Neural progenitor cell (in vitro differentiated cells): ENCODE measurements at regions not wholly inside any gene's neighbourhood (a gene's known extent, or its start where the extent isn't known, plus 50 kb on each side); places are given as distances from the start of the nearest gene placed in this dataset.

Experiments
- DNase-seq: peaks from one replicate; pipeline ENCODE4 v3.0.0-alpha.2; 2016; ENCODE audit warnings: low spot score
- H2AFZ ChIP-seq: fragments of 200-600 bp; sonication (generic); replicated peaks from 2 replicates; pipeline ENCODE4 v1.6.1; 2016; ENCODE audit warnings: antibody characterized with exemption
- H3F3A ChIP-seq: fragments of 200-600 bp; sonication (generic); 2 replicates; pipeline ENCODE4 v1.6.1; 2016; ENCODE audit warnings: antibody characterized with exemption, low read depth
- H3K27ac ChIP-seq: fragments of 200-600 bp; sonication (generic); 2 replicates; pipeline ENCODE4 v1.5.1; 2016; ENCODE audit warnings: mild to moderate bottlenecking
- H3K27me3 ChIP-seq: fragments of 200-600 bp; sonication (generic); 2 replicates; pipeline ENCODE4 v1.6.1; 2016; ENCODE audit warnings: mild to moderate bottlenecking, moderate library complexity
- H3K36me3 ChIP-seq: fragments of 200-600 bp; sonication (generic); 2 replicates; pipeline ENCODE4 v1.5.1; 2016
- H3K4me1 ChIP-seq: fragments of 200-600 bp; sonication (generic); 2 replicates; pipeline ENCODE4 v1.6.1; 2016; ENCODE audit warnings: mixed run types
- H3K4me2 ChIP-seq: fragments of 200-600 bp; sonication (generic); 2 replicates; pipeline ENCODE4 v1.6.1; 2016
- H3K4me3 ChIP-seq: fragments of 200-600 bp; sonication (generic); 2 replicates; pipeline ENCODE4 v1.5.1; 2016
- H3K79me2 ChIP-seq: fragments of 200-600 bp; sonication (generic); 2 replicates; pipeline ENCODE4 v1.6.1; 2016; ENCODE audit warnings: low read depth
- H3K9ac ChIP-seq: fragments of 200-600 bp; sonication (generic); 2 replicates; pipeline ENCODE4 v1.6.1; 2016
- H3K9me3 ChIP-seq: fragments of 200-600 bp; sonication (generic); 2 replicates; pipeline ENCODE4 v1.5.1; 2016; ENCODE audit warnings: low read depth
- H4K20me1 ChIP-seq: fragments of 200-600 bp; sonication (generic); 2 replicates; pipeline ENCODE4 v1.6.1; 2016; ENCODE audit warnings: low read depth
- H3K27ac Mint-ChIP-seq: 3 replicates; pipeline ENCODE4 v1.8.0; 2021; ENCODE audit warnings: mixed read lengths
- H3K27me3 Mint-ChIP-seq: 2 replicates; pipeline ENCODE4 v1.8.0; 2022; ENCODE audit warnings: low read depth, mild to moderate bottlenecking, inconsistent platforms, moderate library complexity, mixed read lengths; ENCODE audit not compliant: insufficient read depth
- H3K36me3 Mint-ChIP-seq: 3 replicates; pipeline ENCODE4 v1.8.0; 2021; ENCODE audit warnings: mixed read lengths
- H3K4me1 Mint-ChIP-seq: 3 replicates; pipeline ENCODE4 v1.8.0; 2021; ENCODE audit warnings: mixed read lengths
- H3K4me3 Mint-ChIP-seq: 3 replicates; pipeline ENCODE4 v1.8.0; 2021; ENCODE audit warnings: mild to moderate bottlenecking, moderate library complexity, mixed read lengths
- H3K9me3 Mint-ChIP-seq: 3 replicates; pipeline ENCODE4 v1.8.0; 2020; ENCODE audit warnings: mixed read lengths
- EZH2 ChIP-seq: fragments of 200-600 bp; sonication (generic); IDR thresholded peaks from 2 replicates; pipeline ENCODE4 v1.6.1; 2017; ENCODE audit warnings: antibody characterized with exemption, mild to moderate bottlenecking, moderate library complexity
- EZH2phosphoT487 ChIP-seq: fragments of 200-600 bp; sonication (generic); IDR thresholded peaks from 2 replicates; pipeline ENCODE4 v1.6.1; 2017; ENCODE audit warnings: antibody characterized with exemption
- TF ChIP-seq, protein P1 (sequence below): fragments of 200-600 bp; sonication (generic); IDR thresholded peaks from 2 replicates; pipeline ENCODE4 v1.5.1; 2017; ENCODE audit warnings: antibody characterized with exemption, mild to moderate bottlenecking

DNA sequence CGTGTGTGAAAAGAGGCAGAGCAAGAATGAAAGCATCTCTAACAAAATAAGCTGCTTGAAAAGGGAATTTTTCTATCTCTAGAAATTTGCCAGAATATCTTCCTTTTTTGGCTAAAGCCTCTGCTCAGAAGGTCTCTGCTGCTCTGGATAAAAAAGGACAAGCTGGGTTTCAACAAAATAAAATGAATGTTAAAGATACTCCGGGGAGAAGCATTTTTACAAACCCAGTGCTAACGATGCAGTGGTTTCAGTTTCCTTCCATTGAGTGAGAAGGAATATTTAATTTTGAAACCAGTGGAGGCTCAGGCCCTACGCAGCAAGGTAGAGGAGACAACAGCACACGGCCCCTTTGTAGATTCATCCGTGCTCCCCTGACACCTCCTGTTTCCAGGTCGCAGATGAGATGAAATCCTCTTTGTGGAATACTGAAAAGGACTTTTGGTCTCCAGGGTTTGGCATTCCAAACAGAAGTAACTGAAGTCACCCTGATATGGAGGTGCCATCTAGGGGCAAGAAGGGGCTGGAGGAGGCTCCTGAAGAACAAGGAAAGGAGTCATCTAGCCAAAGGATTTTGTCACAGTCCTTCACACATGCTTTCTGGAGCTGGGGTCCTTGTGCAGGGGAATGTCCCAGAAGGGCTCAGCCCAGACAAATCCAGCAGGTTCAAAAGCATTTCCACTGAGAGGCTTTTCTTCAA lies 65.7 kb upstream of the SYT6 start:
- H3K4me3 ChIP-seq, result no peak overlapping the region
- TF ChIP-seq EZH2phosphoT487 (no peak), EZH2 (no peak)
- TF ChIP-seq, protein P1, sequence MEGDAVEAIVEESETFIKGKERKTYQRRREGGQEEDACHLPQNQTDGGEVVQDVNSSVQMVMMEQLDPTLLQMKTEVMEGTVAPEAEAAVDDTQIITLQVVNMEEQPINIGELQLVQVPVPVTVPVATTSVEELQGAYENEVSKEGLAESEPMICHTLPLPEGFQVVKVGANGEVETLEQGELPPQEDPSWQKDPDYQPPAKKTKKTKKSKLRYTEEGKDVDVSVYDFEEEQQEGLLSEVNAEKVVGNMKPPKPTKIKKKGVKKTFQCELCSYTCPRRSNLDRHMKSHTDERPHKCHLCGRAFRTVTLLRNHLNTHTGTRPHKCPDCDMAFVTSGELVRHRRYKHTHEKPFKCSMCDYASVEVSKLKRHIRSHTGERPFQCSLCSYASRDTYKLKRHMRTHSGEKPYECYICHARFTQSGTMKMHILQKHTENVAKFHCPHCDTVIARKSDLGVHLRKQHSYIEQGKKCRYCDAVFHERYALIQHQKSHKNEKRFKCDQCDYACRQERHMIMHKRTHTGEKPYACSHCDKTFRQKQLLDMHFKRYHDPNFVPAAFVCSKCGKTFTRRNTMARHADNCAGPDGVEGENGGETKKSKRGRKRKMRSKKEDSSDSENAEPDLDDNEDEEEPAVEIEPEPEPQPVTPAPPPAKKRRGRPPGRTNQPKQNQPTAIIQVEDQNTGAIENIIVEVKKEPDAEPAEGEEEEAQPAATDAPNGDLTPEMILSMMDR, result peak; percentile 47
- Mint-ChIP-seq H3K4me3 (no peak overlapping the region), H3K36me3 (no peaks in the 10 kb centered on the region), H3K9me3 (no peaks in the 10 kb centered on the region), H3K27me3 (peaks cover 3% of the 10 kb centered on the region), H3K27ac (peak overlapping the region; percentile 14), H3K4me1 (peaks cover 20% of the 10 kb centered on the region)
- H3K9me3 ChIP-seq, result no peaks in the 10 kb centered on the region
- peak overlapping the region; percentile 97 for H2AFZ ChIP-seq
- DNase-seq, result peak; percentile 53
- no peaks in the 10 kb centered on the region for H3K36me3 ChIP-seq
- H3K27ac ChIP-seq, result no peak overlapping the region
- H3K9ac ChIP-seq, result no peak overlapping the region
- no peaks in the 10 kb centered on the region for H3K27me3 ChIP-seq
- peaks cover 8% of the 10 kb centered on the region for H3K4me1 ChIP-seq
- peak overlapping the region; percentile 19 for H3K4me2 ChIP-seq
- no peaks in the 10 kb centered on the region for H3K79me2 ChIP-seq
- no peaks in the 10 kb centered on the region for H3F3A ChIP-seq
- H4K20me1 ChIP-seq, result no peaks in the 10 kb centered on the region

DNA sequence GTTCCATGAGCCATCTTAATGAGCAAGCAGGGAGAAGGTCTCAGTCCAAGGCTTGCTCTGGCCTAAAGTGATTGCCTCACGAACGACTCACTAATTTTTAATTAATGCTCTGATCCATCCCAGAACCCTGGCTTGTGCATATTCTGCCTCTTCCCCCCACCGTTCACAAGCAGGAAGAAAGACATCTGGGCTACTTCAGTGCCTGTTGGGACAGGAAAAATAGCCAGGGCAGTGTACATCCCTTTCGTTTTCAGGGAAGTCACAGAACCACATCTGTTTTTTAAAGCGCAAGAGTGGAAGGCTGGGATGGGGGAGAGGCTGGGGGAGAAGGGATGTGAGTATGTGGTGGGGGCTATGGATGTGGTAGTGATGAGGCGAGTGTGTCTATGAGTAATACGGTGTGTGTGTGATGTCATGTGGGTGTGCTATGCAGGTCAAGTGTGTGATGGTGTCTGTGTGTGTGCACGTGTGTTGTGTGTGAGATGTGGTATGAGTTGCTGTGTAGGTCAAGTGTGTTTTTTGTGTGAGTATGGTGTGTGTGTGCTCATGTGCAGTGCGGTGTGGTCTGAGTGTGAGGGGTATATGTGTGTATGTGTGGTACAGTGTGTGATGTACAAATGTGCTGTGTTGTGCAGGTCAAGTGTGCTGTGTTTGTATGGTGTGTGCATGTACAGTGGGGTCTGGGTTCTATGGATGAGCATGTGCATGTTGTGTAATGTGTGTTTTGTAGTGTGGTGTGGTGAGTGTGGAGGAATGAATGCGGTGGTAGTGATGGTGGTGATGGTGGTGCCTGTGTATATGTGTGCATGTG lies 64.9 kb upstream of the SYT6 start:
- Histone ChIP-seq H3K4me3 (no peak overlapping the region), H3K36me3 (no peaks in the 10 kb centered on the region), H4K20me1 (no peaks in the 10 kb centered on the region), H3K79me2 (no peaks in the 10 kb centered on the region), H3K4me1 (peaks cover 8% of the 10 kb centered on the region), H3K27me3 (no peaks in the 10 kb centered on the region), H3K27ac (no peak overlapping the region), H3F3A (no peaks in the 10 kb centered on the region), H2AFZ (no peak overlapping the region), H3K4me2 (no peak overlapping the region), H3K9me3 (no peaks in the 10 kb centered on the region), H3K9ac (no peak overlapping the region)
- no peaks in the 10 kb centered on the region for H3K36me3 Mint-ChIP-seq
- peak overlapping the region; percentile 14 for H3K27ac Mint-ChIP-seq
- H3K9me3 Mint-ChIP-seq, result no peaks in the 10 kb centered on the region
- H3K4me1 Mint-ChIP-seq, result peaks cover 20% of the 10 kb centered on the region
- no peak overlapping the region for H3K4me3 Mint-ChIP-seq
- TF ChIP-seq EZH2 (no peak), EZH2phosphoT487 (no peak)
- TF ChIP-seq, protein P1, result no peak
- no peak for DNase-seq
- peaks cover 5% of the 10 kb centered on the region for H3K27me3 Mint-ChIP-seq

DNA sequence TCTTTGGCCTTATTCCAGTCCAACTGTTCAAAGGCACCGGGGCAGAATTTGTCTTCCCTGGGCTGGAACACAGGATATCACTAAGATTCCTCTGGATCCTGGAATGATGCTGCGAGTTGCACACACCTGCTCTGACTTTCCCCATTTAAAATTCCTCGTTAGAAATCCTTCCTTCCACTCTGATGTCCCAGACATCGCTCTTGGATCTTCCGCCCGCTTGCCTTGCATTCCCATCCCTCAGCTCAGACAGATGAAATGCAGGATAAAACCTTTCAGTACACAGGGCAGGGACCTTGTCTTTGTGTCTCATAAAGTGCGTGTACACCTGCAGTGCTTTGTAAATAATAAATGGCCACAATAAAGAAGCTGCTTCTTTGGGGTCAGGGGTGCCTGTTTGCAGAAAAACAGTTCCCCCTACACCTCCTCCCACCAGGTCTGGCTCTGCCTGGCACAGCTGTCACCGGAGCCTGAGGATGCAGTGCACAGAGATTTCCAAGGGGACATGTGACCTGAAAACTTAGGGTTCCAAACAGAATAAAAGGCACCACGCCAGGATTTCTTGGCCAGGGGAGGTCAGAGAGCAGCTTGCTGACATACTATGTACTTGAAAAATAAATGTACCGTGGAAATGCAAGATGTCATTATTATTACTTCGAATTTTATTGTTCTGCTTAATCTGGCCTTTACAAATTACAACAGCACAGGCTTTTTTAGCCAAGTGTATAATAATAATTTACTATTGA lies 62.9 kb upstream of the SYT6 start:
- no peaks in the 10 kb centered on the region for H3K27me3 ChIP-seq
- no peak overlapping the region for H3K27ac ChIP-seq
- no peak overlapping the region for H3K4me2 ChIP-seq
- Mint-ChIP-seq H3K27me3 (peaks cover 10% of the 10 kb centered on the region), H3K27ac (no peak overlapping the region), H3K36me3 (no peaks in the 10 kb centered on the region), H3K4me1 (peaks cover 20% of the 10 kb centered on the region), H3K4me3 (no peak overlapping the region), H3K9me3 (no peaks in the 10 kb centered on the region)
- no peaks in the 10 kb centered on the region for H3K79me2 ChIP-seq
- H3K4me1 ChIP-seq, result peaks cover 8% of the 10 kb centered on the region
- no peak overlapping the region for H3K9ac ChIP-seq
- TF ChIP-seq EZH2phosphoT487 (no peak), EZH2 (no peak)
- TF ChIP-seq, protein P1, result no peak
- no peaks in the 10 kb centered on the region for H3K9me3 ChIP-seq
- H4K20me1 ChIP-seq, result no peaks in the 10 kb centered on the region
- DNase-seq, result no peak
- no peaks in the 10 kb centered on the region for H3F3A ChIP-seq
- H3K4me3 ChIP-seq, result no peak overlapping the region
- no peaks in the 10 kb centered on the region for H3K36me3 ChIP-seq
- no peak overlapping the region for H2AFZ ChIP-seq
